ENCODE measurements at regions not wholly inside any gene's neighbourhood (a gene's known extent, or its start where the extent isn't known, plus 50 kb on each side); places are given as distances from the start of the nearest gene placed in this dataset.

DNA sequence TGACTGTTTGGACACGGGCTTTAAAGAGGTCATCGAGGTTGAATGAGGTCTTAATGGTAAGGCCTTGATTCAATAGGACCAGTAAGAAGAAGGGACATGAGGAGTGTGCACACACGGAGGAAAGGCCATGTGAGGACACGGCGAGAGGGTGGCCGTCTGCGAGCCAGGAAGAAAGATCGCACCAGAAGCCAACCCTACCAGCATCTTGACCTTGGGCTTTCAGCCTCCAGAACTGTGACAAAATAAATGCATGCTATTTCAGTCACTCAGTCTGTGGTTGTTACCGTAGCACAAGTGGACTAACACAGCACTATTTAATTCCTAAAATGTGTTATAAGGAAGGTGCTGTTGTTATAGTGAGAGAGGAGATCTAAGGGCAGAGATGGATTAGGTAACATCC lies 468.6 kb upstream of the FAT1 start:
- Histone ChIP-seq H3K4me1 (no peaks in the 10 kb centered on the region), H3K9me3 (no peaks in the 10 kb centered on the region), H3K4me3 (no peak overlapping the region), H3K27me3 (ENCODE audit: low read depth) (no peaks in the 10 kb centered on the region), H3K36me3 (replicated peaks) (no peaks in the 10 kb centered on the region)
- in situ Hi-C loops (cut with MboI; ENCODE audit: low sequenced_read_pairs) = no loop called here
- no peak for DNase-seq (ENCODE audit: low spot score in 2 of 2)

GRCh38 chr4:187193141-187193540 lies 469.5 kb upstream of the FAT1 start:
- DNase-seq (ENCODE audit: low spot score in 2 of 2) = no peak
- Histone ChIP-seq H3K4me1 (no peaks in the 10 kb centered on the region), H3K9me3 (no peaks in the 10 kb centered on the region), H3K36me3 (replicated peaks) (no peaks in the 10 kb centered on the region), H3K4me3 (no peak overlapping the region), H3K27me3 (ENCODE audit: low read depth) (no peaks in the 10 kb centered on the region)
- in situ Hi-C loops (cut with MboI; ENCODE audit: low sequenced_read_pairs) = no loop called here

GRCh38 chr4:187204389-187204918 lies 480.8 kb upstream of the FAT1 start:
- DNase-seq (ENCODE audit: low spot score in 2 of 2) = no peak
- Histone ChIP-seq H3K27me3 (ENCODE audit: low read depth) (no peaks in the 10 kb centered on the region), H3K36me3 (replicated peaks) (no peaks in the 10 kb centered on the region), H3K4me3 (no peak overlapping the region), H3K4me1 (no peaks in the 10 kb centered on the region), H3K9me3 (no peaks in the 10 kb centered on the region)
- in situ Hi-C loops (cut with MboI; ENCODE audit: low sequenced_read_pairs) = no loop called here

- H3K27me3 ChIP-seq (ENCODE audit: low read depth) = no peaks in the 10 kb centered on the region
- no peaks in the 10 kb centered on the region for H3K4me1 ChIP-seq
- H3K36me3 ChIP-seq (replicated peaks) = no peaks in the 10 kb centered on the region
- no peak for DNase-seq (ENCODE audit: low spot score in 2 of 2)
- no peak overlapping the region for H3K4me3 ChIP-seq
- in situ Hi-C loops (cut with MboI; ENCODE audit: low sequenced_read_pairs) = no loop called here
- no peaks in the 10 kb centered on the region for H3K9me3 ChIP-seq
Observed at GRCh38 chr4:187207931-187208330, 484.3 kb upstream of the FAT1 start.

DNA sequence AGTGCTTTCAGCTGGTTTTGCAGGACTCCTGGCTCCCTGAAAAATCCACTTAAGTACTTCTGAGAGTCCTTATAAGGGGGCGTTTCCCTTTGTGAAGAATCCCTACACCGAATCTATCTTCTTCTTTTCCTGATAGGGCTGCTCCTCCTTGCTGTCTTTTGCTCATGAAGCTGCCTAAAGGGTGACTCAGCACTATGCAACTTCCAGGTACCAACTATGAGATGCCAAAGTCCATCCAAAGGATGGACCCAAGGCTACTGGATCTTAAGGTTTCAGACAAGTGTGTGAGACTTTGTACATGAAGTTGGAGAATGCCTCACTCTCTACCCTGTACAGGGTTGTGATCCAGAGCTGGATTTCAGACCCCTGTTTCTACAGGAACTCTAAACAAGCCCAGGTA lies 485.0 kb upstream of the FAT1 start:
- H3K27me3 ChIP-seq (ENCODE audit: low read depth) = no peaks in the 10 kb centered on the region
- in situ Hi-C loops (cut with MboI; ENCODE audit: low sequenced_read_pairs) = no loop called here
- no peak for DNase-seq (ENCODE audit: low spot score in 2 of 2)

DNA sequence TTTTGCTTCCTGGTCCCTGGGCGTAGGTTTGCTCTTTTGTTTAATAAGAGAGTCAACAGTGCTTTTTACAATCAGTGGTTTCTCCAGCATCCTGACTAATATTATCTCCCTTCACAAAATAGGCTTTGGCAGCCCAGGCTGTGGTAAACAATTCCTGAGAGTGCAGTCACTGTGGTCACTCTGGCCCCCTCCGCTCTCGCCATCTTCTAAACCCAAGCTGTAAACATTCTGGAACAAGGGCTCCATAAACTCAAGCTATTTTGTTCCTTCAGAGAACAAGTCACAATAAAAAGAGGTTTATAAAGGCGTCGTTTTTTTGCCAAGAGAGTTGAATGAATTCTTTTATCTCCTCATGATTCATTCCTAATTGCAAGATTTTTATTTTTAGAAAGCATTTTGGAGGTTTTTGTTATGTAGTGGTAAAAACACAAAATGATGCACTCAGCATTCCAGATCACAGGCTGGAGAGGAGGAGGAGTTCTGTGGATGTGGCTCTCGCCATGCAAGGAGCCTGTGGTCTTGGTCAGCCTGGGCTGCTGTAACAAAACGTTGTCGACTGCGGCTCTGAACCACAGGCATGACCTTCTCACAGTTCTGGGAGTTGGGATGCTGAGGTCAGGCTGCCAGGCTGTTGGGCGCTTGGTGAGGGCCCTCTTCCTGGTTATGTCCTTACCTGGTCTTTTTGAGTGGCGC lies 486.4 kb upstream of the FAT1 start:
- no peaks in the 10 kb centered on the region for H3K4me1 ChIP-seq
- in situ Hi-C loops (cut with MboI; ENCODE audit: low sequenced_read_pairs) = no loop called here
- no peaks in the 10 kb centered on the region for H3K9me3 ChIP-seq
- H3K4me3 ChIP-seq = no peak overlapping the region
- H3K36me3 ChIP-seq (replicated peaks) = no peaks in the 10 kb centered on the region
- DNase-seq (ENCODE audit: low spot score in 2 of 2) = no peak
- H3K27me3 ChIP-seq (ENCODE audit: low read depth) = no peaks in the 10 kb centered on the region

More for the DNA sequence above, 485.0 kb upstream of the FAT1 start:
- Histone ChIP-seq H3K36me3 (replicated peaks) (no peaks in the 10 kb centered on the region), H3K9me3 (no peaks in the 10 kb centered on the region), H3K4me1 (no peaks in the 10 kb centered on the region), H3K4me3 (no peak overlapping the region)

- no peaks in the 10 kb centered on the region for H3K27me3 ChIP-seq (ENCODE audit: low read depth)
- in situ Hi-C loops (cut with MboI; ENCODE audit: low sequenced_read_pairs) = no loop called here
Observed at GRCh38 chr4:187212446-187213080, 488.9 kb upstream of the FAT1 start.

GRCh38 chr4:187215438-187215837 lies 491.8 kb upstream of the FAT1 start:
- no peaks in the 10 kb centered on the region for H3K36me3 ChIP-seq (replicated peaks)
- H3K4me1 ChIP-seq = no peaks in the 10 kb centered on the region
- no peaks in the 10 kb centered on the region for H3K27me3 ChIP-seq (ENCODE audit: low read depth)
- no peaks in the 10 kb centered on the region for H3K9me3 ChIP-seq
- no peak overlapping the region for H3K4me3 ChIP-seq
- in situ Hi-C loops (cut with MboI; ENCODE audit: low sequenced_read_pairs) = no loop called here
- no peak for DNase-seq (ENCODE audit: low spot score in 2 of 2)

More at GRCh38 chr4:187212446-187213080, 488.9 kb upstream of the FAT1 start:
- no peak overlapping the region for H3K4me3 ChIP-seq
- DNase-seq (ENCODE audit: low spot score in 2 of 2) = no peak
- H3K9me3 ChIP-seq = no peaks in the 10 kb centered on the region
- no peaks in the 10 kb centered on the region for H3K36me3 ChIP-seq (replicated peaks)
- no peaks in the 10 kb centered on the region for H3K4me1 ChIP-seq

GRCh38 chr4:187218705-187219245 lies 495.1 kb upstream of the FAT1 start:
- DNase-seq (ENCODE audit: low spot score in 2 of 2) = no peak
- no peaks in the 10 kb centered on the region for H3K4me1 ChIP-seq
- H3K36me3 ChIP-seq (replicated peaks) = no peaks in the 10 kb centered on the region
- no peaks in the 10 kb centered on the region for H3K27me3 ChIP-seq (ENCODE audit: low read depth)
- H3K4me3 ChIP-seq = no peak overlapping the region
- no peaks in the 10 kb centered on the region for H3K9me3 ChIP-seq
- in situ Hi-C loops (cut with MboI; ENCODE audit: low sequenced_read_pairs) = no loop called here

DNA sequence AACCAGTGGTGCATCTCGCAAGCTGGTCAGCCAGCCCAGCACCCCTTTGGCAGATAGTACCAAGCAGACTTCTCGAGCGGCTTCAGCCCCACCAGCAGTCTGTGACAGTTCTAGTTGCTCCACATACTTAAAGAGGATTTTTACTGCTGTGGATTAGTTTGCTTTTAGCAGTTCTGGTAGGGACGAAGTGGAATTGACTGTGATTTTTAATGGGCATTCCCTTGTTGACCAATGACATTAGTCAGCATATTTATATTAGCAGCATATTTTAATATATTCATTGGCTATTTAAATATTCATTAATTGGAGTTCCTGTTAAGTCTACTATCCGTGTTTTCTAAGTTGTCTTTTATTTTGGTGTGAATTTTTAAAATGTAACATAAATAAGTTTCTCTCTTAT lies 500.9 kb upstream of the FAT1 start:
- no peaks in the 10 kb centered on the region for H3K9me3 ChIP-seq
- DNase-seq (ENCODE audit: low spot score in 2 of 2) = no peak
- in situ Hi-C loops (cut with MboI; ENCODE audit: low sequenced_read_pairs) = no loop called here
- H3K27me3 ChIP-seq (ENCODE audit: low read depth) = no peaks in the 10 kb centered on the region
- H3K4me3 ChIP-seq = no peak overlapping the region
- no peaks in the 10 kb centered on the region for H3K4me1 ChIP-seq
- H3K36me3 ChIP-seq (replicated peaks) = no peaks in the 10 kb centered on the region

DNA sequence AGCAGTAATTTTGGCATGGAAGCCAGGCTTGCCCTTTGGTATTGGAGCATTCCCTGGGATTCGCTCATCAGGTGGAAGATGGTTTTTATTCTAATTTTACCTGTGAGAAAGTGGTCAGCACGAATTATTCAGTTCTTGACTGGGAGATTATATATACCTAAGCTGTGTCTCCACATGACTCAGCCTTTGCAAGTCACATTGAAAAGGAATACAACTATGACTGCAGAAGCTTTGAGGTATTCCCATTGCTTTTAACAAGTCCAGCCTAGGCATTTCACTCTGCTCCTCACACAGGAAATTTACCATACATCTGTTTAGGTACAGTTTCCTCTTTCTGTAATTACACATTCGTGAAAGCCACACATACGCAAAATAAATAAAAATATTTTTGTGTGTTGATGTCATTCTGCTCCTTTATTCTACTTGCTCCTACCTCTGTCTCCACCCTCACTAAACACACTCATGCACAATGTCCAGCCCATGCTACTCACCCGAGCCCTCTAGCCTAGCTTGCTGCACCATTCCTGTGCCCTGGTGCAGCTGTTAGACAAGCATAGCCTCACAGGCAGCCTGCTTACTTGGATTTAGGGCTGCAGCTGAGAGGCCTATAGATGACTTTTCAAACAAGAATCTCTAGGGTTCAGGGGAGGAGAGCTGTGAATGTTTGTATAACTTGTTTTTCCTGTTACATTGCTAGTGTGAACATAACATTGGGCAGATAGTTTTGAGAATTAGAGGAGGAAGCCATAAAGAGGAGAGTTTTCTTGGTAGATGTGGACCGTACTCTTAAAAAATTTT lies 504.4 kb upstream of the FAT1 start:
- H3K4me1 ChIP-seq = no peaks in the 10 kb centered on the region
- in situ Hi-C loops (cut with MboI; ENCODE audit: low sequenced_read_pairs) = no loop called here

GRCh38 chr4:187232196-187232595 lies 508.5 kb upstream of the FAT1 start:
- in situ Hi-C loops (cut with MboI; ENCODE audit: low sequenced_read_pairs) = no loop called here
- Histone ChIP-seq H3K4me1 (no peaks in the 10 kb centered on the region), H3K9me3 (no peaks in the 10 kb centered on the region), H3K27me3 (ENCODE audit: low read depth) (peaks cover 4% of the 10 kb centered on the region; the same call in 1 of the 2 replicates), H3K4me3 (no peak overlapping the region), H3K36me3 (replicated peaks) (no peaks in the 10 kb centered on the region)
- no peak for DNase-seq (ENCODE audit: low spot score in 2 of 2)

More for the DNA sequence above, 504.4 kb upstream of the FAT1 start:
- Histone ChIP-seq H3K27me3 (ENCODE audit: low read depth) (peaks cover 4% of the 10 kb centered on the region; the same call in 1 of the 2 replicates), H3K36me3 (replicated peaks) (no peaks in the 10 kb centered on the region), H3K4me3 (no peak overlapping the region), H3K9me3 (no peaks in the 10 kb centered on the region)
- DNase-seq (ENCODE audit: low spot score in 2 of 2) = no peak

DNA sequence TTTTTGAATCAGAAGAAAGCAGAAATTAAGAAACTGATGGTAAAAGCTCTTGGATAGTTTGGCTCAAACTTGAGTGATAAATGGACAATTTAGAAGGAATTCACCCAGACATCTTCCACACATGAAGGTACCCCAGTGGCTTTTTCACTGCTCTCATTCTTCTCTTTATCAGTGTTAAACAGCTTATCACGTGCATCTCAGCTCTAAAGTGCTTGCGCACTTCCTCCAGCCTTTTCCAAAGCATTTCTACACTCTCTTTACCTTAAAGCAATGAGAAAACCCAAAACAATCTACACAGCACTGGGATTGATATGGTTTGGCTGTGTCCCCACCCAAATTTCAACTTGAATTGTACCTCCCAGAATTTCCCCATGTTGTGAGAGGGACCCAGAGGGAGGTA lies 509.1 kb upstream of the FAT1 start:
- H3K9me3 ChIP-seq = no peaks in the 10 kb centered on the region
- no peak overlapping the region for H3K4me3 ChIP-seq
- no peak for DNase-seq (ENCODE audit: low spot score in 2 of 2)
- peaks cover 4% of the 10 kb centered on the region; the same call in 1 of the 2 replicates for H3K27me3 ChIP-seq (ENCODE audit: low read depth)
- in situ Hi-C loops (cut with MboI; ENCODE audit: low sequenced_read_pairs) = no loop called here
- H3K36me3 ChIP-seq (replicated peaks) = no peaks in the 10 kb centered on the region
- H3K4me1 ChIP-seq = no peaks in the 10 kb centered on the region
